ENCODE measurements at regions not wholly inside any gene's neighbourhood (a gene's known extent, or its start where the extent isn't known, plus 50 kb on each side); places are given as distances from the start of the nearest gene placed in this dataset.

DNA sequence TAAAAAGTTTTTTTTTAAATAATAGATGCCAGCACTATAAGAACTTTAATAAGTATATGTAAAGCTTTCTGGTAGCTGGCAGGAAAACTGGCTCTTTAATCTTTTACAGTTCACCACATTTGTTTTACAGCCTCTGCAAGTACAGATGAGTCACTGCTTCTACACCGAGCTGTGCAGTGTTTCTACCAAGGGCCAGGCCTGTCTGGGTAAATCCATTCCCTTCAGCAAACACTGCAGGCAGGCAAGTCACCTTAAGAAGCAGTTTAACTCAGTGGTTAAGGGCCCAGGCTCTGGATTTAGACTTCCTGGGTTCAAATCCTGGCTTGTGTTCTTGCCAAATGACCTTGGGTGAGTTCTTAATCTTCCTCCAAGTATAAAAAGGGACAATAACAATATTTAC is 882.9 kb upstream of the AMELY start:
- TF ChIP-seq POLR2A (IDR thresholded peaks at IDR 0.05): no peak
- TF ChIP-seq, protein P1, sequence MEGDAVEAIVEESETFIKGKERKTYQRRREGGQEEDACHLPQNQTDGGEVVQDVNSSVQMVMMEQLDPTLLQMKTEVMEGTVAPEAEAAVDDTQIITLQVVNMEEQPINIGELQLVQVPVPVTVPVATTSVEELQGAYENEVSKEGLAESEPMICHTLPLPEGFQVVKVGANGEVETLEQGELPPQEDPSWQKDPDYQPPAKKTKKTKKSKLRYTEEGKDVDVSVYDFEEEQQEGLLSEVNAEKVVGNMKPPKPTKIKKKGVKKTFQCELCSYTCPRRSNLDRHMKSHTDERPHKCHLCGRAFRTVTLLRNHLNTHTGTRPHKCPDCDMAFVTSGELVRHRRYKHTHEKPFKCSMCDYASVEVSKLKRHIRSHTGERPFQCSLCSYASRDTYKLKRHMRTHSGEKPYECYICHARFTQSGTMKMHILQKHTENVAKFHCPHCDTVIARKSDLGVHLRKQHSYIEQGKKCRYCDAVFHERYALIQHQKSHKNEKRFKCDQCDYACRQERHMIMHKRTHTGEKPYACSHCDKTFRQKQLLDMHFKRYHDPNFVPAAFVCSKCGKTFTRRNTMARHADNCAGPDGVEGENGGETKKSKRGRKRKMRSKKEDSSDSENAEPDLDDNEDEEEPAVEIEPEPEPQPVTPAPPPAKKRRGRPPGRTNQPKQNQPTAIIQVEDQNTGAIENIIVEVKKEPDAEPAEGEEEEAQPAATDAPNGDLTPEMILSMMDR (IDR thresholded peaks at IDR 0.05): no peak
